Esophagus mucosa (tissue), 1 donor: ENCODE measurements at regions not wholly inside any gene's neighbourhood (a gene's known extent, or its start where the extent isn't known, plus 50 kb on each side); places are given as distances from the start of the nearest gene placed in this dataset.

Experiments
- ATAC-seq: fragments of 200-7000 bp; cut with Tn5 transposase; one replicate; pipeline ENCODE4 v1.9.1; 2020
- donor health status: DM: yes; HTN: yes; CAD: no.

DNA sequence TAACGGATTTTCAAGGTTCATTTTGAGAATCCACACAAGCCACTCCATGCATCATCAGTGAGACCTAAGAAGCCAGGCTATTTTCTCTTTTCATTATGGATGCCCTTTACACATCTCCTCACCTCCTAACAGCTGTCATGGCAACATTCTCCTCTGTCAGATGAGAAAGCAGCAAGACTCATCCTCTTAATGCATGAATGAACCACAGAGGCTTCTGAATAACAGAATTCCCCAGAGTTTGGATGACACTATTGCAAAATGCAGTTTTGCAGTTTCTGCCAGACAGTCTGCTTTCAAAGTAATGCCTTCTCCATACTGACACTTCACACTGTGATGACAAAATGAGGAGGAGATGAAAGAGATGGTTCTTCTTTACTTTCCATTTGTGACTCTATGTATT is 286.7 kb upstream of the GRIP1 start:
- no peak for ATAC-seq

DNA sequence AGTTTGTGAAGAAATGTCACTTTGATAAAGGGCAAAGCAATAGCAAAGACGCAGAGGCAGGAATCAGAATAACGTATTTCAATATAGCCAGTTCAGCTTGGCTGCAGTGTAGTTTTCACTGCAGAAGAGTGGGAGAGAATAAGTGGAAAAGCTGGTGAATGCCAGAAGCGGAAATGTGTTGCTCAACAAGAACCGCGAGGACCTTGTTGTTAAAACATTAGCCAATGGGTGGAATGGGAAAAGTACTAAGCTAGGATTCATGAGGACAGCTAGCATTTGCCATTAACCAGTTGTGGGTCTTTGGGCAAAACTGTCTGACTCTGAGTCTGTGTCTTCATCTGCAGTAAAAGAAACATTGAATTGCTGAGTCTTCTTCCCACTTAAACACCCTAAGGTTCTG is 292.9 kb upstream of the GRIP1 start:
- no peak for ATAC-seq

- no peak for ATAC-seq
Measured at GRCh38 chr12:66976526-66976925, 292.6 kb upstream of the CAND1 start.

GRCh38 chr12:66978802-66979201 is 290.4 kb upstream of the CAND1 start:
- ATAC-seq: no peak

- ATAC-seq: no peak
Measured at GRCh38 chr12:66979251-66979650, 289.9 kb upstream of the CAND1 start.

DNA sequence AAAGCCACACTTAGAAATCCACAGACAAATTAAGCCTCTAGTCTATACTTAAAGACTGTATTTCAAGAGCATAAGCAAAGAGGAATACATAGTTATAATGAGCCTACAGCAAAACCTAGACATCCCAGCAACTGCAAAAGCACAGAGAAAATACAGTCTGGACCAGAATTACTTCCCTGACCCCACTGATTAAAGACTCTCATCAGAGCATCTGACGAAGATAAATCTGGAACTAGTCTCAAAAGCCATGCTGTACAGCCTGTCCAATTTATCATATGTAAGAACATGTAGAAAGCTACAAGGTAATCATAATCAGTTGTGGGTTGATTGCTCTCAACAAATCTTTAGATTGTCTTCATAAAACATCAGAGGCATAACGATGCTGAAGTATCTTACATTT is 285.1 kb upstream of the CAND1 start:
- no peak for ATAC-seq

DNA sequence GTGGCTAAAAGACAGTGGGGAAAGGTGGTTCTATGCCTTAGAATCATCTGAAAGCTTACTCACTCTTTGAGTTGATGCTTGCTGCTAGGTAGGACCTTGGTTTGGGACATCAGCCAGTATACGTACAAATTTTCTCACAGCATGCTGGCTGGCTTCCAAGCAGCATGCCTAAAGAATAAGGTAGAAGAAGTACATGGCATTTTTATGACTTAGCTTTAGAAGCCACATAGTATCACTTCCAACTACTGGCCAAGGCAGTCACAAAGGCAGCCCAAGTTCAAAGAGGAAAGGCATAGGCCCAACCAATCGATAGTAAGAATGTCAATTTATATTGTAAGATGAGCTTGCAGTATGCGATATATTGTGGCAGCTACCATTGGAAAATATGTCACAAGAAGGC is 284.2 kb upstream of the CAND1 start:
- no peak for ATAC-seq

DNA sequence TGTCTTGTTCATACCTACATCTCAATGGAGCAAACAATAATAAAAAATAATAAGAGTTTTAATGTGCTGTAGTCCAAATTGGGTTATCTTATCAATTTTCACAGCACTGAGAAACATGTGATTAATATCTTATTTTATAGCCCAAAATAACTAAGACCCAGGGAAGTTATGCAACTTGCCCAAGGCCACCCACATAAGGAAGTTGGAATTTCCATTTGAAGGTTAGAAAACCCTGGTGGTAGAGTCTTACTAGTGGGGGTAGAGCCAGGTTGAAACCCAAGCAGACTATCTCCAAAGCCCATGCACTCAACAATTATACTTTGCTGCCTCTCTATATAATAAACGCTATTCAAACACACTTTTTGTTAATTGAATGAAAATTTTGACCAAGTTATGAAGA is 270.0 kb upstream of the CAND1 start:
- no peak for ATAC-seq

DNA sequence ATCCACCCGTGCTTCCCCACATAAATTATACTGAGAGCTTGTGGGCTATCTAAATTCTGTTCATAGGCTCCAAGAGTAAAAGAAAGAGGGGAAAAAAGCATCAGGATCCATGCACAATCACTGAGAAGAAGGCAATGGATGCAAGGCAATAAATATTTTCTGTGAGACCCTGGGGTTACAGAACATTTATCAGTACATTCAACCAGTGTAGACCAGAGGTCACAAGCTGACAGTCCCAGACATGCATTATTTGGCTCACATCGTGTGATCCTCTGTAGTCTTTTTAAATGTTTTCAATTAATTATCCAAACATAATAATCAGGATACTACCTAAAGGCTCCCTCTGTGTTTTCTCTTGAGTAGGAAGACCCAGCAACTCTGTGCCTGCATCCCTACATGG is 267.9 kb upstream of the CAND1 start:
- ATAC-seq: no peak

- ATAC-seq: no peak
Measured at GRCh38 chr12:67002720-67003119, 266.4 kb upstream of the CAND1 start.

DNA sequence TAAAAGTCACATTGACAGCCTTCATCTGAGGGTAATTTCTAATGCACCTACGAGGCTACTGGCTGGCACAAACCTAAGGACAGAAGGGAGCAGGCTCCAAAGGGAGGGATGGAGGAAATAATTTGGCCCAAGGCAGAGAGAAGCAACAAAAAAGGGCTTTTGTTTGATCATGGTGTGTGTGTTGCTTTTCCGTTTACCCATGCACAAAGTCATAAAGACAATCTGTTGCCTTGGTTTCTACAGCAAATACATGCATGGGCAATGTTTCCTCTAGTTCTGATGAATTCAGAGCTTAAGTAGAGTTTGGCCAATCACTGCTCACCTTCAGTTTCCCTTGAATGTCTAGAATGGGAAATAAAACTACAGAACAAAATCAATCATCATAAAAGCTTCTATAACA is 262.5 kb upstream of the CAND1 start:
- no peak for ATAC-seq

DNA sequence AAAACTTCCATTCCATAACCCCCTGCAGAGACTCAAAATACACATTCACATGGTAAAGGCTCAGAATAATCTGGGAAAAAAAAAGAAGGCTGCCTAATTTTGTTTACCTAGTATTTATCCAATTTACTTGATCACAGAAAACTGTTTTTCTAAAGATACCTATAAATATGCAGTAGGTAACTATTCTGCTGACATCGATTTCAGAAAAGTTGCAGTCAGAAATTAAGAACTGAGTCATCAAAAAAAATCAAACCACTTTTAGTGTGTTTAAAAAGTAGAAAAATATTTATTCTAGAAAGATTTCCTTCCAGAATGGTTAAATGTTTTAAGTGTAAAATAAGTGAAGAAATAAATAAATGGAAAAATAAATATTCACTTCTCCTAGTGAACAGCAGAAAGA is 254.5 kb upstream of the CAND1 start:
- ATAC-seq: no peak

GRCh38 chr12:67018105-67018504 is 251.1 kb upstream of the CAND1 start:
- no peak for ATAC-seq

DNA sequence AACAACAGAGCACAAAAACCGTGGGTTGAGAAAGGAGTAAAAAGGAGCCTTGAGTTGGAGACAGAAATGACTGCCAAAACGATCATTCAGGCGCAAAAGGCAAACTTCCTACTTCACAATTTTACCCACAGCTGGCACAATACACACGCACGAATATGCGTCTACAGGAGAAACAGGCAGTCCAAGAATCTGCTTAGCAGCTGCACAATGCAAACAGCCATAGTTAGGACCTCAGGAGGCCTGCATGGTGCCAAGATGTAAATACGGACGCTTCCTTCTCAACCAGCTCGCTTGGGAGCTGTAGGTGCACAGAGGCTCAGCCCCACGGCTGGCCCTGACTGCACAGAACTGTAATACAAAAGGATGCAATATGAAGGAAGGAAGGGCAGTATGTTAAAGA is 250.1 kb upstream of the CAND1 start:
- ATAC-seq: peak; percentile 41

DNA sequence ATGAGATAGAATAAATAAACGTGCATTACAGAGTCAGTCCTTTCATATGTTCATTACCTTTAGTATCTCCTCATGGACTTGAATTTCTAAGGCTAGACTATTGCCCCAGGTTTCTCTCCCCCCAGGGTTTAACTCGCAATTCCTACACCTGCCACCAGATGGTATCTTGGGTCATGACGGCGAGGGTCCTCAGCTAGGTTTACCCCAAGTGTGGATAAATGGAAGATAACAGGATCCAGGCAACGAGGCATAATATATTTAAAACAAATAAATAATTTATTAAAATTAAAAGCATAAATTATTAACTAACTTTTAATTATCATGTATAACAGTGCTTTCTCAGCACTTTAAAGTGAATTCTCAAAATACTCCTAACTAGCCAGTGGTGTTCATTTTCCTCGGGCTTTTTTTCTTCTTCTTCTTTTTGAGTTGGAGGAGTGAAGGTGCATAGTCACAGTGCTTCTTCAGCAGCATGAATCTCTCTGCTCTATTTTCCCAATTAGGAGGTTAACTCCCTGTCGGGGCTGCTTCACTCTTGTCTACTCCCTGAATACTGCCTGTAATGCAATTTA is 243.5 kb upstream of the CAND1 start:
- ATAC-seq: no peak

DNA sequence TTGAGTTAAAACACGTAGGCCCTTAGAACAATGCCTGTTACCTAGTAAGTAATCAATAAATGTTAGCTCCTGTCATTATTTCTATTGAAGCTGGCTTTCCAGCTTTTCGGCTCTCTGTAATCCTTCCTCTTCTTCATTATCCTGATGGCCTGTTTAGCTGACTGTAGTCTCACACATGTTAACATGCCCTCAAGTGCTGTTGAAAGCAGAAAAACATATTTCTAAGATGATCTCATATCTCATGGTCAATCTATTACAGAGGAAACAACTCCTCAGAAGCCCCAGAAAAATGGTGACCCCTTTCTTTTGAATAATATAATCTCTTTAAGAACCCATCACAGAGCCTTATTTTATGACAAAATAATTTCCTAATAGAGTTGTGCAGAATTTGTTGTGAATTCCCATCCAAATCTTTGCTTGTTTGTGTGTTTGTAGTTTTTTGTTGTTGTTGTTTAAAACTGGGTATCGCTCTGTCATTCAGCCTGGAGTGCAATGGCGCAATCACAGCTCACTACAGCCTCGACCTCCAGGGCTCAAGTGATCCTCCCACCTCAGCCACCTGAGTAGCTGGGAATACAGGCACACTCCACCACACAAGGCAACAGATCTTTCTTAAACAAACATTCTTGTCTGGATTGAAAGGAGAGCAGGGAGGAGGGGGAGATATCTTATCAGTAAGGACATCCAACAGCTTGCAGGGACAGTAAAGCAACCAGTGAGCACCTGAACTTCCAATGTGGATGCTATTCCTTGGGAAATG is 242.5 kb upstream of the CAND1 start:
- ATAC-seq: no peak

GRCh38 chr12:67028529-67028928 is 240.6 kb upstream of the CAND1 start:
- no peak for ATAC-seq

GRCh38 chr12:67034110-67034879 is 234.9 kb upstream of the CAND1 start:
- ATAC-seq: peak; percentile 90

DNA sequence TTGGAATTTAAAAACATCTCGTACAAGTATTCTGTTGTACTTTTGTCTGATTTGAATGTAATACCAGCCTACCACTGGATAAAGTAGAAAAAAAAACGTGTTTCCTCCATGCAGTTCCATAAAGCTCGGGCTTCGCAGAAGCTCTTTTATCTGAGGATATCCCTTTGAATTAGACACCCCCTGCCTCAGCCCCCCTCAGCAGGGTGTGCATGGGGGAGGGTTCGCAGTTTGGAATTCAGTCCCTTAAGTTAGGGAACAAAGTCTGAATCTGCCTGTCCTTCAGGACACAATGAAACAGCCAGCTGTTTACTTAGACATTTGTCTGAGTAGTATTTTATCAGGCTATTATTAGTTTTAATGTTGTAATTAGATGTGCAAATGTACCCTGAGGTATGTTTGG is 234.0 kb upstream of the CAND1 start:
- no peak for ATAC-seq

DNA sequence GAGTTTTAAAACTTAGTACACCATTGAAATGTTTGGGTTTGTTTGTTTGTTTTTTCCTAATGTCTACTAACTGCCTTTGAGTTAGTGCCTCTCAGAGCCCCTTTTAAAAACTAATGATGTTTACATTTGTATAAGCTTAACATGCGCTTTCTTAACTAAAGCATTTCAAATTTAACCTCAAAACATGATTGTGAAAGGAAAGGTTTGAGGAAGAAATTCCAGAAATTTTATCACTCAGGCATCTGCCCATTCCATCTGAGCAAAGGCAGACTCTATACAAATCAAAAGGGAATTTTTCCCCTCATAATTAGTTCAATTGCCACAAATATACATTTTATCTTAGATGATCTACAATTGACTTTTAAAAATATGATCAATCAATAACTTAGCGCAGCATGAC is 230.7 kb upstream of the CAND1 start:
- no peak for ATAC-seq

- ATAC-seq: no peak
Measured at GRCh38 chr12:67039995-67040860, 228.9 kb upstream of the CAND1 start.

DNA sequence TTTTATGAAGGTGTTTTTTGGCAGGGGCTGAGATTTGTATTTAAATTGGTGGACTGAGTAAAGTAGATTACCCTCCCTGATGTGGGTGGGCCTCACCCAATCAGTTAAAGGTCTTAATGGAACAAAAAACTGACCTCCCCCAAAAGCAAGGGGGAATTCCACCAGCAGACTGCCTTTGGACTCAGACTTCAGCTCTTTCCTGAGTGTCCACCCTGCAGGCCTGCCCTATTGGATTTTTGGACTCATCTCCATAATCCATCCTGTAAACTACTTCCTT is 228.4 kb upstream of the CAND1 start:
- no peak for ATAC-seq

- ATAC-seq: peak; percentile 96
Measured at GRCh38 chr12:67042697-67043131, 226.4 kb upstream of the CAND1 start.
